PC-9 (cell line): ENCODE measurements at regions not wholly inside any gene's neighbourhood (a gene's known extent, or its start where the extent isn't known, plus 50 kb on each side); places are given as distances from the start of the nearest gene placed in this dataset.

ENCODE experiments used
- EZH2 ChIP-seq: fragments of 200-600 bp; sonication (generic); IDR thresholded peaks from 2 replicates; pipeline ENCODE4 v1.8.0; 2017; ENCODE audit warnings: antibody characterized with exemption, low read depth
- TF ChIP-seq, protein P1 (sequence below): fragments of 200-600 bp; sonication (generic); conservative IDR thresholded peaks from 2 replicates; pipeline ENCODE4 v1.6.1; 2017; ENCODE audit warnings: mixed run types, antibody characterized with exemption, mild to moderate bottlenecking, moderate library complexity

DNA sequence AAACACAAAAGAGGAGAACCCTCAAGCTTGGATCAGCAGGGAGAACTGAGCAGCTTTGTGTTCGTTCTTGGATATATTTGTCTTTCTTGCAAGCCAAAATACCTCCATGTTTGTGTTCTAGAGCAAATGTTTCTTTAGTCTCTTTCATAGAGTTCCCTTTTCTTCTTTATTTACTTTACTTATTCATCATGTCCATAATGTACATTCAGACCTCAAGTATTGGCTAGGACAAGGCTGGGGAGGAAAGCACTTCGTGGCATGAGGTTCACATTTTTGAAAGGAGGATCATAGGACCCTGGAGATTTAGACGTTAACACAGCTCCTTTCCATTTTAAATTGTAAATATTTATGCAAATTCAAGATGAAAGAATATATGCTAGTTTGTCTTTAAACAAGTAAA lies 590.2 kb upstream of the MEF2C start:
- TF ChIP-seq, protein P1, sequence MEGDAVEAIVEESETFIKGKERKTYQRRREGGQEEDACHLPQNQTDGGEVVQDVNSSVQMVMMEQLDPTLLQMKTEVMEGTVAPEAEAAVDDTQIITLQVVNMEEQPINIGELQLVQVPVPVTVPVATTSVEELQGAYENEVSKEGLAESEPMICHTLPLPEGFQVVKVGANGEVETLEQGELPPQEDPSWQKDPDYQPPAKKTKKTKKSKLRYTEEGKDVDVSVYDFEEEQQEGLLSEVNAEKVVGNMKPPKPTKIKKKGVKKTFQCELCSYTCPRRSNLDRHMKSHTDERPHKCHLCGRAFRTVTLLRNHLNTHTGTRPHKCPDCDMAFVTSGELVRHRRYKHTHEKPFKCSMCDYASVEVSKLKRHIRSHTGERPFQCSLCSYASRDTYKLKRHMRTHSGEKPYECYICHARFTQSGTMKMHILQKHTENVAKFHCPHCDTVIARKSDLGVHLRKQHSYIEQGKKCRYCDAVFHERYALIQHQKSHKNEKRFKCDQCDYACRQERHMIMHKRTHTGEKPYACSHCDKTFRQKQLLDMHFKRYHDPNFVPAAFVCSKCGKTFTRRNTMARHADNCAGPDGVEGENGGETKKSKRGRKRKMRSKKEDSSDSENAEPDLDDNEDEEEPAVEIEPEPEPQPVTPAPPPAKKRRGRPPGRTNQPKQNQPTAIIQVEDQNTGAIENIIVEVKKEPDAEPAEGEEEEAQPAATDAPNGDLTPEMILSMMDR: no peak
- no peak for TF ChIP-seq EZH2
